PC-9 (cell line): ENCODE measurements at regions not wholly inside any gene's neighbourhood (a gene's known extent, or its start where the extent isn't known, plus 50 kb on each side); places are given as distances from the start of the nearest gene placed in this dataset.

Source experiments
- CTCF ChIP-seq: fragments of 200-600 bp; sonication (generic); conservative IDR thresholded peaks from 2 replicates; pipeline ENCODE4 v1.6.1; 2017; ENCODE audit warnings: mixed run types, antibody characterized with exemption, mild to moderate bottlenecking, moderate library complexity
- EZH2 ChIP-seq: fragments of 200-600 bp; sonication (generic); IDR thresholded peaks from 2 replicates; pipeline ENCODE4 v1.8.0; 2017; ENCODE audit warnings: antibody characterized with exemption, low read depth

DNA sequence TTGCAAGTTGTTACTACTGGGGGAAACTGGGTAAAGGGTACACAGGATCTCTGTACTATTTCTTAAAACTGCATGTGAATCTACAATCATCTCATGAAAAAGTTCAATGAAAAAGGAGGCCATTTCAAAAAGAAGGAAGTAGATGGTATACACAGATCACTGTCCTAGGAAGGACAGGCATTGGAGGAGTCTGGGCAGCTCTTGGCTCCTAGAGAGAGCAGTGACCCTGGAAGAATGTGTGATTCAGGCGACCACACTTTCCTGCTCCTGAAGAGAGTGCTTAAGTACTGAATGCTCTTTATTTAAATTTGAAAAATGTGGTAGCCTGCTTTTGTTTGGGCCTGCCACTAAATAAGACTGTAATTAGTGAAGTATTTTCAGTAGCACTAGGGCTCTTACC, 318.1 kb upstream of the CASK start:
- TF ChIP-seq CTCF (no peak), EZH2 (no peak)
